Naive B cell (primary cell): ENCODE measurements at regions not wholly inside any gene's neighbourhood (a gene's known extent, or its start where the extent isn't known, plus 50 kb on each side); places are given as distances from the start of the nearest gene placed in this dataset.
"Not testable (repeated sequence)": the region's sequence is repeated elsewhere in the genome, so short reads cannot be mapped to it uniquely, and the experiment has no call there.

Experiments used
- ATAC-seq, 2 donors: fragments of 150-1000 bp; cut with Tn5 transposase; 2 replicates each; pipeline ENCODE4 v1.10.0; 2021; ENCODE audit warnings: low read depth in 2 of 2, mild to moderate bottlenecking in 2 of 2, moderate library complexity in 2 of 2
- DNase-seq: peaks from one replicate; pipeline ENCODE4 v3.0.0; 2022
- H3K27ac Mint-ChIP-seq, 6 donors: one replicate each; pipeline ENCODE4 v1.8.0; 2020 to 2022; ENCODE audit warnings: mild to moderate bottlenecking in 6 of 6, mixed read lengths in 6 of 6, moderate library complexity in 5 of 6, inconsistent platforms in 2 of 6
- H3K27me3 Mint-ChIP-seq, 3 donors: one replicate each; pipeline ENCODE4 v1.8.0; 2021 to 2022; ENCODE audit warnings: mixed read lengths in 3 of 3, mild to moderate bottlenecking in 1 of 3
- H3K36me3 Mint-ChIP-seq, 2 donors: one replicate each; pipeline ENCODE4 v1.8.0; 2020 to 2022; ENCODE audit warnings: mixed read lengths in 2 of 2, inconsistent platforms in 1 of 2, mild to moderate bottlenecking in 1 of 2
- H3K4me1 Mint-ChIP-seq, 3 donors: one replicate each; pipeline ENCODE4 v1.8.0; 2020 to 2022; ENCODE audit warnings: mixed read lengths in 3 of 3, inconsistent platforms in 1 of 3, mild to moderate bottlenecking in 1 of 3, moderate library complexity in 1 of 3
- H3K4me3 Mint-ChIP-seq, 8 donors: one replicate each; pipeline ENCODE4 v1.8.0; 2020 to 2022; ENCODE audit warnings: mild to moderate bottlenecking in 8 of 8, mixed read lengths in 8 of 8, moderate library complexity in 8 of 8, inconsistent platforms in 2 of 8
- H3K9me3 Mint-ChIP-seq, 7 donors: one replicate each; pipeline ENCODE4 v1.8.0; 2020 to 2022; ENCODE audit warnings: mixed read lengths in 7 of 7, mild to moderate bottlenecking in 5 of 7, inconsistent platforms in 2 of 7, moderate library complexity in 1 of 7

GRCh38 chr5:117359895-117360294 is 785.3 kb upstream of the SEMA6A start:
- ATAC-seq (no peak), DNase-seq (no peak)
- Mint-ChIP-seq H3K36me3 (no peaks in the 10 kb centered on the region), H3K4me3 (no peak overlapping the region), H3K27me3 (no peaks in the 10 kb centered on the region), H3K9me3 (peaks cover 0 to 2% (median 0%) of the 10 kb centered on the region in 7 donors), H3K4me1 (no peaks in the 10 kb centered on the region), H3K27ac (no peak overlapping the region)

GRCh38 chr5:117357886-117358285 is 783.3 kb upstream of the SEMA6A start:
- ATAC-seq: no peak
- no peaks in the 10 kb centered on the region for H3K36me3 Mint-ChIP-seq
- no peak overlapping the region for H3K4me3 Mint-ChIP-seq
- H3K4me1 Mint-ChIP-seq: no peaks in the 10 kb centered on the region
- no peaks in the 10 kb centered on the region for H3K9me3 Mint-ChIP-seq
- no peak overlapping the region for H3K27ac Mint-ChIP-seq
- no peak for DNase-seq
- H3K27me3 Mint-ChIP-seq: no peaks in the 10 kb centered on the region

- H3K4me1 Mint-ChIP-seq: no peaks in the 10 kb centered on the region
- H3K27me3 Mint-ChIP-seq: no peaks in the 10 kb centered on the region
- peaks cover 0 to 3% (median 0%) of the 10 kb centered on the region in 7 donors for H3K9me3 Mint-ChIP-seq
- H3K4me3 Mint-ChIP-seq: no peak overlapping the region
- no peak overlapping the region for H3K27ac Mint-ChIP-seq
- DNase-seq: no peak
- no peak for ATAC-seq
- H3K36me3 Mint-ChIP-seq: no peaks in the 10 kb centered on the region
Measured at GRCh38 chr5:117347280-117347679, 772.7 kb upstream of the SEMA6A start.

- H3K27ac Mint-ChIP-seq, H3K27me3 Mint-ChIP-seq, ATAC-seq: not testable (repeated sequence)
Measured at GRCh38 chr5:117343726-117344125, 769.1 kb upstream of the SEMA6A start.

GRCh38 chr5:117337064-117337749 is 762.6 kb upstream of the SEMA6A start:
- Mint-ChIP-seq H3K27ac (no peak overlapping the region), H3K4me1 (no peaks in the 10 kb centered on the region), H3K9me3 (peaks cover 0 to 4% (median 0%) of the 10 kb centered on the region in 7 donors), H3K4me3 (no peak overlapping the region), H3K27me3 (no peaks in the 10 kb centered on the region), H3K36me3 (no peaks in the 10 kb centered on the region)
- DNase-seq (no peak), ATAC-seq (no peak)

More at GRCh38 chr5:117343726-117344125, 769.1 kb upstream of the SEMA6A start:
- H3K4me3 Mint-ChIP-seq, DNase-seq, H3K9me3 Mint-ChIP-seq, H3K36me3 Mint-ChIP-seq, H3K4me1 Mint-ChIP-seq: not testable (repeated sequence)

GRCh38 chr5:117336208-117336607 is 761.6 kb upstream of the SEMA6A start:
- no peak overlapping the region for H3K4me3 Mint-ChIP-seq
- H3K4me1 Mint-ChIP-seq: no peaks in the 10 kb centered on the region
- DNase-seq: no peak
- H3K36me3 Mint-ChIP-seq: no peaks in the 10 kb centered on the region
- no peak overlapping the region for H3K27ac Mint-ChIP-seq
- peaks cover 0 to 4% (median 0%) of the 10 kb centered on the region in 7 donors for H3K9me3 Mint-ChIP-seq
- H3K27me3 Mint-ChIP-seq: no peaks in the 10 kb centered on the region
- no peak for ATAC-seq

- Mint-ChIP-seq H3K27me3 (no peaks in the 10 kb centered on the region), H3K27ac (no peak overlapping the region)
- no peak for ATAC-seq
Measured at GRCh38 chr5:117333011-117333410, 758.4 kb upstream of the SEMA6A start.

GRCh38 chr5:117332341-117332740 is 757.7 kb upstream of the SEMA6A start:
- no peaks in the 10 kb centered on the region for H3K27me3 Mint-ChIP-seq
- H3K9me3 Mint-ChIP-seq: peaks cover 0 to 7% (median 0%) of the 10 kb centered on the region in 7 donors
- no peaks in the 10 kb centered on the region for H3K36me3 Mint-ChIP-seq
- H3K4me3 Mint-ChIP-seq: no peak overlapping the region
- ATAC-seq (no peak), DNase-seq (no peak)
- no peak overlapping the region for H3K27ac Mint-ChIP-seq
- no peaks in the 10 kb centered on the region for H3K4me1 Mint-ChIP-seq

More at GRCh38 chr5:117333011-117333410, 758.4 kb upstream of the SEMA6A start:
- H3K36me3 Mint-ChIP-seq: no peaks in the 10 kb centered on the region
- peaks cover 0 to 7% (median 0%) of the 10 kb centered on the region in 7 donors for H3K9me3 Mint-ChIP-seq
- no peak for DNase-seq
- no peaks in the 10 kb centered on the region for H3K4me1 Mint-ChIP-seq
- no peak overlapping the region for H3K4me3 Mint-ChIP-seq

- H3K27me3 Mint-ChIP-seq: no peaks in the 10 kb centered on the region
- H3K36me3 Mint-ChIP-seq: no peaks in the 10 kb centered on the region
- no peak overlapping the region for H3K27ac Mint-ChIP-seq
- H3K4me1 Mint-ChIP-seq: no peaks in the 10 kb centered on the region
- ATAC-seq (no peak), DNase-seq (no peak)
- peaks cover 0 to 11% (median 7%) of the 10 kb centered on the region in 7 donors for H3K9me3 Mint-ChIP-seq
- H3K4me3 Mint-ChIP-seq: no peak overlapping the region
Measured at GRCh38 chr5:117327511-117327910, 752.9 kb upstream of the SEMA6A start.

- no peak for DNase-seq
- peaks cover 0 to 11% (median 7%) of the 10 kb centered on the region in 7 donors for H3K9me3 Mint-ChIP-seq
- no peaks in the 10 kb centered on the region for H3K36me3 Mint-ChIP-seq
- no peaks in the 10 kb centered on the region for H3K27me3 Mint-ChIP-seq
- H3K4me1 Mint-ChIP-seq: no peaks in the 10 kb centered on the region
- H3K4me3 Mint-ChIP-seq: no peak overlapping the region
- ATAC-seq: no peak
- H3K27ac Mint-ChIP-seq: no peak overlapping the region
Measured at GRCh38 chr5:117326997-117327396, 752.4 kb upstream of the SEMA6A start.

GRCh38 chr5:117318528-117318927 is 743.9 kb upstream of the SEMA6A start:
- Mint-ChIP-seq H3K9me3 (peaks cover 0 to 4% (median 0%) of the 10 kb centered on the region in 7 donors), H3K4me3 (no peak overlapping the region), H3K27ac (no peak overlapping the region), H3K36me3 (no peaks in the 10 kb centered on the region), H3K4me1 (no peaks in the 10 kb centered on the region), H3K27me3 (no peaks in the 10 kb centered on the region)
- ATAC-seq (no peak), DNase-seq (no peak)

GRCh38 chr5:117315170-117315569 is 740.5 kb upstream of the SEMA6A start:
- Mint-ChIP-seq H3K27me3 (no peaks in the 10 kb centered on the region), H3K4me1 (no peaks in the 10 kb centered on the region), H3K9me3 (peaks cover 0 to 4% (median 0%) of the 10 kb centered on the region in 7 donors), H3K4me3 (no peak overlapping the region), H3K36me3 (no peaks in the 10 kb centered on the region), H3K27ac (no peak overlapping the region)
- ATAC-seq: no peak
- no peak for DNase-seq

GRCh38 chr5:117304512-117305107 is 730.0 kb upstream of the SEMA6A start:
- not testable (repeated sequence) for H3K27me3 Mint-ChIP-seq, H3K36me3 Mint-ChIP-seq, H3K9me3 Mint-ChIP-seq, DNase-seq, H3K27ac Mint-ChIP-seq, H3K4me3 Mint-ChIP-seq, ATAC-seq, H3K4me1 Mint-ChIP-seq

- H3K27me3 Mint-ChIP-seq: no peaks in the 10 kb centered on the region
- H3K27ac Mint-ChIP-seq: no peak overlapping the region
- H3K4me1 Mint-ChIP-seq: no peaks in the 10 kb centered on the region
- ATAC-seq (no peak), DNase-seq (no peak)
- no peak overlapping the region for H3K4me3 Mint-ChIP-seq
- no peaks in the 10 kb centered on the region for H3K36me3 Mint-ChIP-seq
- peaks cover 0 to 9% (median 4%) of the 10 kb centered on the region in 7 donors for H3K9me3 Mint-ChIP-seq
Measured at GRCh38 chr5:117302949-117303348, 728.3 kb upstream of the SEMA6A start.
